NCI-H748 treated with DMSO at 0.1 percent for 48 hours (cell line): ENCODE measurements at regions not wholly inside any gene's neighbourhood (a gene's known extent, or its start where the extent isn't known, plus 50 kb on each side); places are given as distances from the start of the nearest gene placed in this dataset.

Experiments used
- DNase-seq: peaks from one replicate; lab custom pipeline; 2025; lab: John Stamatoyannopoulos, UW

GRCh38 chr10:111830359-111830758, 353.2 kb downstream of the GPAM start:
- no peak for DNase-seq

GRCh38 chr10:111831058-111831457, 352.5 kb downstream of the GPAM start:
- no peak for DNase-seq

DNA sequence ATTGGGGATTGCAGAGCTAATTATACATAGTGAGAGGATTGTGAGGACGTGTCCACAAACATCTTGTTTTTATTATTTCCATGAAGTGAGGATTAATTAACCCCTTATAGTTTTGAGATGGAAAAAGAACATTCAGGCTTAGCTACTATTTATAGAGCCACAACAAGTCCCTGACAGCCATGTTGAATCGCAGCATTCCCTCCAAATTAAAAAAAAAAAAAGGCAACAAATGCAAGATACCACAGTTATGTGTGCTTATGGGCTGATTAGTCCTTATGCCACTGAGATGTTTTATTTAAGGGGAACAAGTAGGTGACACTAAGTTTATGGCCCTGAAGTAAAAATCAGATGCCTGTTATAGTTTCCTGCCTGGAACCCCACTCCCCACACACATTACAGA, 350.3 kb downstream of the GPAM start:
- no peak for DNase-seq

DNA sequence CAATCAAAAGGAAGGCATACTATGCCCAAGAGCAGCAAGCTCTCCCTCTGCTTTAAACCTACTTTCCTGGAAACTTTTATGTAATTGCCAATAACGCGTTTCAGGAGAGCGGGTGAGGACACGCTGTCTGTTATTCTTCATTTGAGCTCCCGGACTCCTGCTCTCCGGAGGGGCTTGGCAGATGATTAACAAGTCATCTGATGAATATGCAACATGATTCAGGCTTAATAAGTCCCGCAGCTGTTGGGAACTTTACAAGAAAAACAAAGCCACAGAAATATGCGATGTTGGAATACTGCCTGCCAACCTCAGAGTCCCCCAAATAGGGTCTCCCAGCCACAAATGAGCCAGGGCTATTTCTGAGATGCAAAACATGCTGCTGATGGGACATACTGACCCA, 348.0 kb downstream of the GPAM start:
- DNase-seq = no peak

DNA sequence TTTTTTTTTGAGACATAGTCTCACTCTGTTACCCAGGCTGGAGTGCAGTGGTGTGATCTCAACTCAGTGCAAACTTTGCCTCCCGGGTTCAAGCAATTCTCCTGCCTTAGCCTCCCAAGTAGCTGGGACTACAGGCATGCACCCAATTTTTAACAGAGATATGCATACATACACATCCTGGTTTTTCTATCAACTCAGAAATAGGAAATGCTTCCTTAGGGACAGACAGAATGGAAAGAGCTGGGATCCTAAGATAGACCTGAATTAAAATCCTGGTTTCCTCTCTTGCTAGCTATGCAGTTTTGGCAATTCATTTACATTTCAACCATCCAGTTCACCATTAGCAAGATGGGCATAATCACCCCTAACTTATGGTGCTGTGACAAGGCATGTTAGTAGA, 347.5 kb downstream of the GPAM start:
- DNase-seq = no peak

DNA sequence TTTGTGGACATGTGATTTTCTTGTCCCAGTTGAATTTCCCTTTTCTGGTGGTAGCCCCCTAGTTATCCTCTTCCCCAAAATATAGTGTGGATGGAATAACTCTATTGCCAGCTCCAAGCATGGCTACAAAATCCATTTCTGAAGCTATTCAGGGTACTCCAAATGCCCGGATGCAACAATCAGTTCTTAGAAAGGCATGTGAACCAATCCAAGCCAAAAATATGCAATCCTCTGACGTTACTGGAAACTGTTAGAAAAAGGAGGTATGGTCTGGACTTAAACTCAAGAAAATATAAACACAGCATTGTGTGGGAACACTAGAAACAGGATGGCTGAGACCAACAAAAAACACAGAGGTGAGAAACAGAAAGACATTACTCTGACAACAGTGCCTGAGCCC, 347.0 kb downstream of the GPAM start:
- DNase-seq = no peak

GRCh38 chr10:111837086-111837485, 346.5 kb downstream of the GPAM start:
- DNase-seq = no peak

DNA sequence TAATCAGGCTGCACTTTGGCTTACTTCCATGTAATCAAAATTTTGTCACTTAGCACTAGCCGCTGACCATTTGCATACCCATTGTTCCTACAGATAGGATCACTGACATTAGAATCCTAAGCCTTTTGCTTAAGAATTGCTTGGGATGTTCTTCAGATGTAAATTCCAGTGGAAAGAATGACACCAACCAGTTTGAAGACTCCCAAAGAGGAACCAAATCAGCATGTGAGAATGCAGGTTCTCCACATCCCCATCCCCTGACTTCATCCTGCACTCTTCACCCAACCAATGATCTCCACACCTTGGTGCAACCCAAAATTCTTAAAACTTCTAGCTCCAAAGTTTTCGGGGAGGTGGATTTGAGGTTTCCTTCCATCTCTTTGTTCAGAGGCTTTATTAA, 345.6 kb downstream of the GPAM start:
- DNase-seq = no peak

DNA sequence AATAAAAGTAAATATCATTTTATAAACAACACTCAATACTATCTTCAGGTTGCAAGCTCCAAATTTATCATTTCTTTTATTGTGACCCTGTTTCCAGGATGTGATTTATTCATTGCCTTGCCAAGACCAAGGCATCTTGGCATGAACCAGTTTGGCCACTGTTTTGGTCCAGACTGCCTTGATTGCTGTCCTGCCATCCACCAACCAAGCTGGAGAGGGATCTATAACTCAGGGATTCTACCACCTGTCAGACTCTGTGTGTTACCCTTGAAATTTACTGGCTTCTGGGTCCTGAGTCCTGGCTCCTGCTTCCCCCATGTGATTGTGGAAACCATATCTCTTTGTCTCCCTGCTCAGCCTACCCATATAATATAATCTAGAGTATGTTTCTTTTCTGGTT, 343.0 kb downstream of the GPAM start:
- no peak for DNase-seq

GRCh38 chr10:111852801-111853200, 330.8 kb downstream of the GPAM start:
- DNase-seq = no peak

DNA sequence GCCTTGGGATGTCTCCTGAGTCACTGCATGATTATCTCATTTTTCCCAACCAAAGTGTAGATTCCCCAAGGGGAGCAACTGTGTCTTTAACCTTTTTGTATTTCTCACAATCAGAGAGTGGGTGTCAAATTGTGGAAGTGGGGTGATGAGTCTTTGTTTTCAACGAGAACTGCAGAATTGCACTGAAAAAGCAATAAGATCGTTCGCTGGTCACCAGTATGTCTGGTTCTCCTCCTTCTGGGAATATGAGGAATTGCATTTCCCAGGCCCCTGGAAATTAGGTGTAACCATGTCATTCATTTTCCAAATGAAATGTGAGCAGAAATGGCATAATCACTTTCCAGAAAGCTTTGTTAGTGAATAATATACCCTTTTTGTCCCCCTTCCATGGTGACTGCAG, 326.9 kb downstream of the GPAM start:
- DNase-seq = no peak

DNA sequence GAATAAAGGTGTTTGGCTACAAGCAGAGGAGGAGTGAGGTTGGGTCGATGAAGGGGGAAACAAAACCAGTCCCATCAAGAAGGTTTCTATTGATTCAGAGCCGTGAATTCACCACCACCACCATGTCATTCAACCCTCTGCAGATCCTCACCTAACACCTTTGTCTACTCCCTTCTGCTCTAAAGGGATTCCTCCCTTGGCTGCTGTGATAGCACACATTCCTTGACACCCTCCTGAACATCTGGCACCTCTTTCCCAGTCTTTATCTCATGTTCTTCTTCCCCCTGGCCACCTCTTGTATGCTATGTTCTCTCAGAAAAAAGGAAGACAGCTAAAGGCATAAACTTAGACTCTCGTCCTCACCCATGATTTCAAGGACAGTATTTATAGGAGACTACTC, 318.0 kb downstream of the GPAM start:
- no peak for DNase-seq

DNA sequence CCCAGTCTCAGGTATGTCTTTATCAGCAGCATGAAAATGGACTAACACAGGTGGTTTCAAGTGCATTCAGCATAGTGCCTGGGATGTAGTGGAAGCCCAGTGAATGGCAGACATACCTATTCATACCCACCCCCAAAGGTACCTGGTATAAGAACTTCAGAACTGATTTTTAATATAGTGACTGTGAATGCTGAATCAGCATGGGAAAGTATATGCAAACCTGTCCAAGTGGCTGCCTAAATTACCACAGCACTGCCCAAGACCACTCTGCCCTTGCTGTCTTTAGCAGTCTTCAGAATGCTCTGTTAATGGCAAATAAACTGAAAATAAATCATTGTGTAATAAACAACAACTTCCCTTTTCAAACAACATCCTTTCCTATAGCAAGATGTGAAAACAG, 312.1 kb downstream of the GPAM start:
- no peak for DNase-seq

DNA sequence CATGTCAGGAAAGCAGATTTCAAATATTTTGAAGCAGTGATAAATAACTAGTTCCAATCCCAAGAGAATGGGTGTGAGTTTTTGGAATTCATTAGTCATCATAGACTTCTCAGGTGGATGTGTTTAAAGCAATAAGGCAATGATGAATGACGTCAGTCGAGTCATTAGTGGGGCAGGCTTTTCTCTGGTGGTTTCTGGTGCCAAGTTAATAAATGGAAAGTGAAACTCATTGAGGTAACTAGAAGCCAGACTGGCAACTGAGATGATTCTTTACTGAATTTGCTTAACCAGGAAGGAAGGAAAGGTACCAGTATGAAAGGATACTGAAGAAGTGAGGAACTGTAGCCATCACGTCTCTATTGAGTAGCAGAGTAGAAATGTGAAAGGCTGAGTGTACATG, 311.0 kb downstream of the GPAM start:
- no peak for DNase-seq

DNA sequence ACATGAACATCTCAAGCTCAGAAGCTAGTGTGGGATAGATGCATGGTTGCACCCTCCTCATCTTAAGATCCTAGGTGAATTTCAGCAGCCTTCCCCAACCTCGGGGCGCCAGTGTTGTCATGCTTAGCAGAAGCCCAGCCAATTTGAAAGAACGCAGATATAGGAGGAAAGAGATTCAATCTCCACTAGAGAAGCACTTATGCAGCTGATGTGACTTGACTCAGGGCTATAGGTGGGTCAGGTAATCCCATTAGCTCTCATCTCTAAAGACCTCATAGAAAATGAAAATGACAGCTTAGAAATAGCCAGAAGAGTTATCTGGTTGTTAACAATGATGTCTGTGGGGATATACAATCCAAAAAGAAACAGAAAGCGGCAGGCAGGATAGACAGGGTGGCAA, 310.5 kb downstream of the GPAM start:
- DNase-seq = no peak

DNA sequence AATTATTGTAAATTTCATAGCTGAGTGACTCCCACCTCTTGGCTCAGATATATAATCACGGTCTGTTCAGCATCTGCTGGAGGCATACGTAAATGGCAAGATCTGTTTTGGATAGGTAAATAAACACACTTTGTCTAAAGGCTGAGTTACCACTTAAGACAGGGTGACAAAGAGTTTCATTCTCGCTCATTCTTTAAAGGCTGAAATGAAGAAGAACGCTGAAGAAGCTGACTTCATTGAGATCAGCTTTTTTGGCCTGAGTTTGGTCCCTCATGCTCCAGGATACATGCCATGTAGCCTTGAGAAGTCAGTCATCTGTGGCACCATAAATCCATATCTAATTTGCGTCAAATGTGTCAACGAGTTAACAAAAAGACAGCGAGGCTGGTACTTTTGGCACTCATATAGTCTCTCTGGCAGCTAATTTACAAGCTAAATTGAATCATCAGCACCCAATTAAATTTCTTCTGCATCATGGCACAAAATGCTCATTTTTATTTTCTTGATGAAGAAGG, 309.9 kb downstream of the GPAM start:
- DNase-seq = no peak

DNA sequence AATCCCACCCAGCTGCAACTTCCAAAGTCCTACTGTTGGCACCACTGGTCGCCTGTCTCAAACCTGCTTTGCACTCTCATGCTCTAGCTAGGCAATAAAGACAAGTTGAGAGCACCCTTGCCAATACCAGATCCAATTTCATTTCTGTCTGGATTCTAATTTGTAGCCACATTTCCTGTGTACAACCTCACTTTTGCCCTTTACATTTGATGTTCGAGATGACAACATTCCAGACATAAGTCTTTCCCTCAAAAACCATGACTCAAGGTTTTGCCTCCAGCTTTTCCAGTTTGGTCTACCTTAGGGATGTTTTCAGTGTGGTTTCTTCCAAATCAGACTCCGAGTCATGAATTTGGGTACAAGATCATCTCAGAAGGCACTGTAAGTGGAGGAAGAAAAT, 309.0 kb downstream of the GPAM start:
- no peak for DNase-seq

GRCh38 chr10:111875725-111876124, 307.8 kb downstream of the GPAM start:
- no peak for DNase-seq

GRCh38 chr10:111877258-111877657, 306.3 kb downstream of the GPAM start:
- DNase-seq = no peak

DNA sequence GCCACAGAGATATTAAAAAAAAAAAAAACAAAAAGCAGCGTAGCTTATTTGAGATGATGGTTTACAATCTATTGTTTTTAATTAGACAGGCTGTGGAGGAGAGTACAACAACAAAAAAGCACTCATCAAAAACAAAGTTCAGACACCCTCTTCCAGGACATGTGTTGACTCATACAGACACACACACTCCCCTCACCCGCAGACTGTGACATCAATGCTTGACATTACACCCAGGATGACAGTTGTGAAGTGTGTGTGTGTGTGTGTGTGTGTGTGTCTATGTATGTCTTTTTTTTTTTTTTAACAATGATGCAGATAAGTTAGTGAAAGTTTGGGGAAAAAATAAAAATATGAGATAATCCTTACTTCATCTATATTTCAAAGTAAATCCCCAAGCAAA, 303.6 kb downstream of the GPAM start:
- DNase-seq = no peak

DNA sequence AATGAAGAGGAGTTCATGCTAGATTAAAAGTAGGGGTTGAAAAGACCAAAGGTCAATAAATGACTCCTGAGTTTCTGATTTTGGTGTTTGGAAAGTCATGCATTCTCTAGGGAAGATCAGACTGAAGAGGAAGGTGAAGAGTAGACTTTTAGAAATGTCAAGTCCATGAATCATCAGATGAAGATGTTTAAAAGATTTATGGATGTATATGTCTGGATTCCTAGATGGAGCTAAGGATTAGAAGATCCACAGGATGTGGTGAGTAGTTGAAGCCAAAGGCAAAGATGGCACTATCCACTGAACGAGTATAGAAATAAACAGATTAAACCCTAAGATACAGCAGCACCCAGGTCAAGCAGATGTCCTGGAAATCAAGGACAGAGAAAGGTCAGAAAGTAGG, 298.5 kb downstream of the GPAM start:
- DNase-seq = no peak

DNA sequence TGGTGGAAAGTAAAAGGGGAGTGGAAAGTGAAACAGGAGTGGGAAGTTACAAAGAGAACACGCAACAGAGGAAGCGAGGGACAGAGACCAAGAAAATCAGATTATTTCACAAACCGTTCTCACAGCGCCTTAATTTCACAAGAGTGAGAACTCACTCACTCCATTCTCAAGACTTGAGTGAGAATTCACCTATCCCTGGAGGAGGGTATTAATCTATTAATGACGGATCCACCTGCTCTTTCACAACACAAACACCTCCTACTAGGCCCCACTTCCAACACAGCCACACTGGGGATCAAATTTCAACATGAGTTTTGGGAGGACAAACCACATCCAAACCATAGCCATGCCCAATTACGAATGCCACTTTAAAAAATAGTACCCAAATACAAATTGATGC, 297.6 kb downstream of the GPAM start:
- DNase-seq = no peak

GRCh38 chr10:111887266-111887665, 296.3 kb downstream of the GPAM start:
- DNase-seq = no peak

DNA sequence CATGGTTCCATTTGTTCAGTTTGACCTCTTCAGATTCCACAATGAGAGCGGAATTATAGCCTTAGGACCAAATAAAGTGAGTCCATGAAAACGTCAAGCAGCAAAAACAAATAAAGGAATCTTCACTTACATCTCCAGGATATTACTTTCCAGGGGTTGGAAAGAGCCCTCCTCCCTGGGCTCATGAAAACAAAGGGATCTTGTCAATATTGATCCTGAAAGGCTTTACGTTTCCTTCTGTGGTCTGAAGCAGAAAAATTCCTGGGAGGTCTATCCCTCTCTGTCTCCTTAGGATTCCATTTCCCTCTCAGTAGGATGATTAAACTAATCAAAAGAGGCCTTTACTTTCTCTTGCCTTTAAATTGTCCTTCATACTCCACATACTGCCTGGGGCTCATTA, 293.5 kb downstream of the GPAM start:
- DNase-seq = no peak

- no peak for DNase-seq
These were observed 267.6 kb downstream of the GPAM start for GRCh38 chr10:111916011-111916410.
